Activated CD4-positive, alpha-beta T cell treated with anti-CD3 and anti-CD28 coated beads for 48 hours (primary cell): ENCODE measurements at regions not wholly inside any gene's neighbourhood (a gene's known extent, or its start where the extent isn't known, plus 50 kb on each side); places are given as distances from the start of the nearest gene placed in this dataset.
"Not testable (repeated sequence)": the region's sequence is repeated elsewhere in the genome, so short reads cannot be mapped to it uniquely, and the experiment has no call there.

ENCODE experiments used
- DNase-seq: peaks from one replicate; pipeline ENCODE4 v3.0.0-alpha.2; 2020

DNA sequence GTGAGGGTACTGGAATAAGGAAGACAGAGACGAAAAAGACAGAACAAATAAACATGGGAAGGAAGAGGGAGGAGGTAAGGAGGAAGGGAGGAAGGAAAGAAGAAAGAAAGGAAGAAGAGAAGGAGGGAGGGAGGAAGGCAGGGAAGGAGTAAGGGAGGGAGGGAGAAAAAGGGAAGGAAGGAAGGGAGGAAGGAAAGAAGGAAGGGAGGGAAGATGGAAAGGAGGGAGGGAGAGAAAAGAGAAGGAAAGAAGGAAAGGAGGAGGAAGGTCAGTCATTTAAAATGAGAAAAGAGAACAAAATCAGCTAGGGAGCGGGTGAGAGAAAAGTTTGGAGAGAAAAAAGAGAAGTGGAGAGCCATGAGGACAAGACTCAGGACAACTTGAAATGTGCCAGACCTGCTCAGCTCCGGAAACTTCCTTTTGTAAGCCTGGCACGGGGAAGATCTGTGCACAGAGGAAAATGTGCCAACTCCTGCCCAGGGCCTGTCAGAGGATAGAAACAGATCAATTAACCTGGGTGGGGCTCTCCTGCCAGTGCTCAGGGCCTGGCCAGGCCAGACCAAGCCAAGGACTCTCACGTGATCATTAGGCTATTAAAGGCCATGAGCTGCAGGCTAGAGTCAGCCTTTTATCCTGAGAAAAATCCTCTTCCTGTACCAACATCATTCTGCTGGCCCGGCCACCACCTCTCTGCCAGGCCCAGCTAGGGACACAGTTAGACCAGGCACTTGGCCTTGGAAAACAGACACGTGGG lies 50.1 kb upstream of the BCL6 start:
- no peak for DNase-seq

- no peak for DNase-seq
These were observed 52.9 kb upstream of the BCL6 start for GRCh38 chr3:187798126-187798525.

- DNase-seq = no peak
These were observed 53.6 kb upstream of the BCL6 start for GRCh38 chr3:187798531-187799530.

GRCh38 chr3:187799942-187800641 lies 54.8 kb upstream of the BCL6 start:
- DNase-seq = no peak

DNA sequence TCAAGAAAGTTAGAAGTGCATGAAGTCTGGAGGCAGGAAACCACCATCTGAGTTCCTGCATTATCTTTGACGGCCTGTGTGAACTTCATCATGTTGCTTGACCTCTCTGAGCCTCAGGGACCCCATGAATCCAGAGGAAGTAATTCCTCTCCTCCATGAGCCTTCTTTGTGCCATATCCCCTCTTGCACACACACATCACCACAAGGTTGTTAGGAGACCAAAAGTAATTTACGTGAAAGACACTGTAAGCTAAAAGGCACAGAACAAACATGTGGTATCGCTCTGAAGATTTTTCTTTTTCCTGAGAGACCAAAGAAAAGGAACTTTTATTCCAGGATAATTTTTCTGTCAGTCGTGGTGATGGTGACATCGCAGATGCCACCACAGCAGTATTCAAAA lies 55.9 kb upstream of the BCL6 start:
- DNase-seq = no peak

DNA sequence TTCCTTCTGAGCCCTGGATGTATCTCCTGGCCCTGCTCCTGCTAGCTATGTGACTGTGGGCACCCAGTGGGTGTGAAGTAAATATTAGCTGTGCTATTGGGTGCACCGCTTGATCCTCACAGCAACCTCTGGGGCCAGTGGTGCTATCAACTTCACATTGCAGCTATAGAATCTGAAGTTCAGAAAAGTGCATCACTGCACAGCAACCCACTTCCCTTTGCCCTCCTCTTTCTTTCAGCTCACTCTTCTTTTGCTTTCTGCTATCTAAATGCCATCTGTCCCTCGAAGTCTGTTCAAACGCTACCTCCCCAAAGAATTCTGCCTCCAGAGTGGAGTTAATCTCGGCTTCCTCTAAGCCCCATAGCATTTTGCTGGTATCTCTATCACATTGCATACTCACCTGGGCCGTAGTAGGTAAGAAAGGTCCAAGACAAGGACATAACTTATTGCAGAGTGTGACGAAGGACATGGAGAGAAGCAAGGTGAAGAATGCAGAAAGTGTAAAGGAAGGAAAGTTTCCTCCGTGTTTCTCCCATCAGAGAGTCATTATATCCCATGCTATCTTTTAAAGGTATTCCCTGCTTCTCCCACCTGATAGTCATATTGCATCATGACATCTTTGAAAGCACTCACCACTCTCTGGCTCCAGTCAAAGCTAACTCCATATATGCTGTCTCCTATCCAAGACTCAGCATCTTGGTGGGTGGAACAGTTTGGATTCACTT lies 57.1 kb upstream of the BCL6 start:
- DNase-seq = no peak

DNA sequence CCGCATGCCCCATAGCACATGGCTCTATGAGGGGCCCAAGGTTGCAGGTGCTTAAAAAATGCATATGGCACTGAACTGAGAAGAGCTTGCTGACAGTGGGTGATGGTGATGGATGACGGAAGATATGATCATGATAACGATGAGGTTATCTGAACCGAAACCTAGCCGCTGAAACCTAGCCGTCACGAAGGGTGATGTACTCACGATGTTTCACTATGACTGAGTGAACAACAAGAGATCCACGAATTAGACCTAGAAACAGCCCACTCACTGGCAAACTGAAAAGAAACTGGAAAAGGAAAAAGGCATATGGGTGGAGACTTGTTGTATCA lies 57.6 kb upstream of the BCL6 start:
- peak; percentile 82 for DNase-seq

DNA sequence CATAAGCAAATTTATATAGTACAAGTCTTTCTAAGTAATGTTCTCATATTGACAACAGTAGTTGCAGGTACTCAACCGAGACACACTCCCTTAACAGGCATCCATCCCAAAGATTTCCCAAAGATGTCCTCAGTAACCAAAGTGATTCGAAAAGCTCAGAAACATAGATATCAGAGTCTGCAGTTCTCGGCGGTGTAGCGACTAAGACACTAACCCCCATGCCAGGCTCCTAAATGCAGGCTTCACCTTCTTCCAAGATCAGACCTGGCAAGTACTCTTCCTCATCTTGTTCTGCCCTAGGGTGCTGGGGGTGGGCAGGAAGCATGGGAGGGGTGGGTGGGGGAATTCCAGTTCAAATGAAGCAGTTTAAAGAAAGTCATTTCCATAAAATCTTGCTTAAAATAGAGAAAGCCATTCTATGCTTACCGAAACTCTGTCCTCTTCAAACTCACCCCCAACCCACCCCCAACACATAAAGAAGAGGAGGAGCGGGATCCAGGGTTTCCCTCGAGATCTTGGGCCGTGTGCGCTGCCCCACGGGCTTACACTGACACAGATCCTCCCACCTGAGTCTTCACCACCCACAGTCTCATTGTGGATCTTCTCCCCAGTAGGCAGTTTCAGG lies 59.0 kb upstream of the BCL6 start:
- no peak for DNase-seq

- no peak for DNase-seq
These were observed 59.5 kb upstream of the BCL6 start for GRCh38 chr3:187804745-187805121.

GRCh38 chr3:187805774-187806173 lies 60.5 kb upstream of the BCL6 start:
- no peak for DNase-seq

DNA sequence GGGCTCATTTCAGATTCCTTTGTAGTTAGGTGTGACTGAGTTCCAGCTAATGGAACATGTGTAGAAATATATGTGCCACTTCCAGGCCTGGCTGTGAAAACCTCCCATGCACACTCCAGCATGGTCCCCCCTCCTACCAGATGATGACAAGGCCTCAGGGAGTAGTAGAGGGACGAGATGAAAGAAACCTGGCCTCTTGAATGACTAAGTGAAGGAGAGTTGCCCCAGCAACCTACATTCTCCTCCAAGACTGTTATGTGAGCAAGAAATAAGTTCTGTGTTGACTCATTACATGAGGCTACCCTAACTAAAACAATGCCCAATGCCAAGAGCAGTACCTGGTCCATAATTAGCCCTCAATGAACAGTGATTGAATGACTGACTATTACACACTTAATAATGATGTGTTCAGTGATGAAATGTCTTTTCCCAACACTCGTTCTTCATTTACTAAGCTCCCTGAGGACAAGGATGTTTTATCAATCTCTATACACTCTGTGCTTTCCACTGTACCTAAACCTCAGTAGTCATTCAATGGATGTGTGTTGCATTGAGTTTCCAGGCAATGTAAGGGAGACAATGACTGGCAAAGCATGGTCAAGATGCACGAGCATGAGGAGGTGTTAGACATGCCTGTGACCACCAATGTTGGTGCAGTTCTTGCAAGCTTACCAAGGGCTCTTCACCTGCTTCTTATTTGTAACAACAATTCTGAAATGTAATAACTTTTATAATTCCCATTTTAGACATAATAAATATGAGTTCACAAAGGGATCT lies 62.0 kb upstream of the BCL6 start:
- DNase-seq = peak; percentile 75

DNA sequence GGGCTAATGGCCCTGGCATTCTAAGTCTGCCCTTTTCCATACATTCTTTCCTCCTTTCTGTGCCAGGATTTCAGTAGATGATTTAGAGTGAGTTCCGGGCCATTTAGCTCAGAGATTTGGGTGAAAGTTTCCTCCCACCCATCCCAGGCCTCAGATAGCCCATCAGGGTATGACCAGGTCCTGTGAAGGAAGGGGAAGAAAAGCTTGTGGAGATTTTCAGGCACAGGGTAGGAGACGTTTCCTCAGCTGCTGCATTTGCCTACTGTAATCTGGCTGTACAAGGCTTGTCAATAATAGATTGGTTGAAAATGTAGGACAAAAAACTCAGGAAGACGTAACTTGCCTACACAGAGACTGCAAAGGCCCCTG lies 63.2 kb upstream of the BCL6 start:
- DNase-seq = no peak

GRCh38 chr3:187809612-187809991 lies 64.3 kb upstream of the BCL6 start:
- DNase-seq = no peak

- no peak for DNase-seq
These were observed 64.8 kb upstream of the BCL6 start for GRCh38 chr3:187810021-187810446.

DNA sequence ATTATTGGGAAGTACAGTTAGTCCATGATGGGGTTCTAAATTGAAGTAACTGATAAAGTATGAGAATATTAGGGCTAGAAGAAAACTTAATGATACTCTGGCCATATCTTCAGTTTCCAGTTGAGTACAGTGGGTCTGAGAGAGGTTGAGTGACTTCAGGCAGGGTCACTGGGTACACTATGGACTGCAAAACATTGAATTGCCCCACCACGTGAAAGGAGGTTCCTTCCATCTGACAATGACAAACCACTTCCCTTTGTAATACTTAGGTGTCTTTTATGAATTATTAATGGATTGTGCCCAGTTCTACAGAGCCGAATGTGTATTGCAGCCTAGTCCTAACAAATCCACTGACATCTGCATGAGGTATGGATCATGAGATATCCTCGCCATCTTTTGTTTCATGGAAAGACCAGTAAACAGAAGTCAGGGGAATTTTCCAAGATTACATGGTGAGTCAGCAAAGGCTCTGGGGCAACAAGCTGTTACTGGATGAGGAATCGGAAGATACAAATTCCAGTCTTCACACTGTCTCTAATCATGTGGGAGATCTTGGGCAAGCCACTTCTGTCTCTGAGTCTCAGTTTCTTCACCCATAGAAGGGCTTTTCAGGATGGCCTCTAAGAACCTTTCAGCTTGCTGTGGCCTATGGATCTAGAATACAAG lies 66.5 kb upstream of the BCL6 start:
- DNase-seq = no peak

- no peak for DNase-seq
These were observed 67.2 kb upstream of the BCL6 start for GRCh38 chr3:187812496-187812895.

DNA sequence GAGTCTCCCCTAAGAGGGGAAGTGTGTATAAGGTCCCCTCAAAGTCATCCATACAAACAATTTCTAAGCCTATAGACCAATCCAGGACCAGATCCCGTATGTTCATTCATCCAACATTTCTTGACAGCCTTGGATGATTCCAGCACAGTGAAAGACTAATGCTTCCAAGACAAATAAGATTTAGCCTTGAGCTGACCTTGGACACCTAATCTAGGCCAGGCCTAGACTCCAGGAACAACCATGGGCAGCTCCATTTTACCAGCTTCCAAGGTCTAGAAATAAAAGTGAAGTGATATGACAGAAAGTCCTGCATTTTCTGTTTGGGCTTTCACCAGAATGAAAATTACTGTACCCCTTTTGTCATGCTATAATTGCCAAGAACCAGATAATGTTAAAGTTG lies 67.9 kb upstream of the BCL6 start:
- DNase-seq = no peak

GRCh38 chr3:187817766-187818165 lies 72.5 kb upstream of the BCL6 start:
- not testable (repeated sequence) for DNase-seq

DNA sequence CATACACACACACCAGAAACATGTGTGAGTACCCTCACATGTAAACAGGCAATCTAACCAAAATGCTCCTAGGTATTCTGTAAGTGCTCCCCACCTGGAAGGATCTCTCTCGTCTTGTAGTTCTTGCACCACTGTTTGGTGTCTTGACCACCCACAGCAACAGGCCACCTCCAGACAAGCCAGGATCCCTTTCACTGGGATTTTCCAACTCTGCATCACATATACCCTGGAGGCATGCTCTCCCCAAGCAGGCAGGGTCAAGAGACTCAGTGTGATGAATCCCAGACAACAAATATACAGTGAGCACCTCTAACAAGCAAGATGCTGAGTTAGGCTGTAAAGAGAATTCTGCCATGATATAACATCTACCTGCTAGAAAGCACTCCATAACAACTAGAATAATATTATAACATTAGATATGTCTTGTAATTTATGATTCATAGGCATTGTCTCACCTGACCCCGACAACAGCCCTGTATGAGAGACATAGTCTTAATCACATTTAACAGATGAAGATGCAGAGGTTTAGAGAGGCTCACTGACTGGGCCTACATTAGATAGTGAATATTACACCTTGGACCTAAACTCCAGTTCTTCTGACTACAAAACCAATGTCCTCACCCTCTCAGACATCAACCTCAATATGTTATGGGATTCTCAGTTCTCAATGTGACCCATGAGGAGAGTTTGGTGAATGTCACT lies 76.5 kb upstream of the BCL6 start:
- no peak for DNase-seq

DNA sequence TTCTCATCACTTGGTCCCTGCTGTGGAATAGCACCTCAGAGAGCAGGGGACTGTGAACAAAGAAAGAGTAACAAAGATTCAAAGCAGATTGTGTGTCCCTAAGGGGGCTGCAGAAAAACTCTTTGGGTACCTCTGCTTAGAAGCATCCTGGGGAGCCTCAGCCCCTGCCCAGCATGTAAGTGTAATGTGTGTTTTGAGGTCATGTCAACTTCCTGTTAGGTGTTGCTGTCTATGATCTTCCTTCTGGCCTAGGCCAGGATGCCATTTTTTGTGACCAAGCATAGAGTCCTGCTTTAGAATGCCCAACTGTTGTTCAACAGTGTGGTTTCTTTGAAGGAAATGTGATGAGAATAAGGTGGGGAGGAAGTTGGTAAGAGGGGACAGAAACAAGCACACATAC lies 77.1 kb upstream of the BCL6 start:
- DNase-seq = no peak
